HepG2 (cell line): ENCODE measurements at regions not wholly inside any gene's neighbourhood (a gene's known extent, or its start where the extent isn't known, plus 50 kb on each side); places are given as distances from the start of the nearest gene placed in this dataset.

Source experiments
- ATAC-seq: fragments of 200-7000 bp; cut with Tn5 transposase; 3 replicates; pipeline ENCODE4 v1.9.1; 2020; ENCODE audit warnings: mild to moderate bottlenecking, moderate library complexity
- BruUV-seq: library from RNA; stranded (reverse); fragments of 400-500 nt; replicated peaks from 2 replicates; lab custom pipeline; 2021; lab: Mats Ljungman, UMichigan
- CTCF ChIA-PET: fragments of 300-600 bp; formaldehyde crosslinking; extraction: SDS; loops from one replicate; lab custom pipeline; 2021; ENCODE audit warnings: low total read pairs, inconsistent platforms, low intra/inter-chr PET ratio; lab: Yijun Ruan, JAX
- POLR2A ChIA-PET: fragments of 350-600 bp; sonication (Branson Sonifier 250); formaldehyde crosslinking; loops from one replicate; lab custom pipeline; 2020; ENCODE audit warnings: antibody characterized with exemption, inconsistent platforms; lab: Yijun Ruan, JAX
- DNase-seq: peaks from one replicate; pipeline ENCODE4 v3.0.0-alpha.2; 2015; ENCODE audit warnings: low spot score
- FAIRE-seq: peaks from 3 replicates; lab custom pipeline; 2011; peaks lifted over from hg19 to GRCh38; lab: Jason Lieb, UNC
- H2AFZ ChIP-seq: one replicate; pipeline ENCODE4 v1.6.1; 2011; ENCODE audit warnings: low read length, inconsistent platforms
- H3K27ac ChIP-seq: fragments of 300-600 bp; 3 replicates; pipeline ENCODE4 v1.8.0; 2011; ENCODE audit warnings: mixed run types, mild to moderate bottlenecking, mixed read lengths, low read length, inconsistent platforms; ENCODE audit not compliant: insufficient read depth; ENCODE audit errors: extremely low read length
- H3K27me3 ChIP-seq, 2 experiments: fragments of 200-600 bp in 1 of 2; 2 replicates in 1 of 2; 3 replicates in 1 of 2; pipeline versions ENCODE4 v1.6.0 to v1.8.0; 2011; ENCODE audit warnings: low read length in 2 of 2, mild to moderate bottlenecking in 2 of 2, moderate library complexity in 2 of 2, inconsistent platforms in 1 of 2; ENCODE audit not compliant: insufficient read depth in 2 of 2, control insufficient read depth in 1 of 2
- H3K36me3 ChIP-seq, 2 experiments: fragments of 200-600 bp in 1 of 2; replicated peaks in 1 of 2; 2 replicates in 1 of 2; 3 replicates in 1 of 2; pipeline versions ENCODE4 v1.5.1 to v1.8.0; 2011; ENCODE audit warnings: low read length in 2 of 2, inconsistent platforms in 1 of 2; ENCODE audit not compliant: insufficient read depth in 2 of 2, control insufficient read depth in 1 of 2
- H3K4me1 ChIP-seq: 2 replicates; pipeline ENCODE4 v1.5.1; 2012; ENCODE audit warnings: low read length, inconsistent platforms; ENCODE audit not compliant: insufficient read depth
- H3K4me2 ChIP-seq: 2 replicates; pipeline ENCODE4 v1.6.0; 2011; ENCODE audit warnings: low read depth, low read length, inconsistent platforms
- H3K4me3 ChIP-seq, 3 experiments: fragments of 200-600 bp in 1 of 3; sonication (generic), shearing (Covaris generic) in 1 of 3; replicated peaks in 1 of 3; 2 replicates each; pipeline ENCODE4 v1.5.1; 2011 to 2016; ENCODE audit warnings: low read length in 3 of 3, inconsistent platforms in 2 of 3, low read depth in 2 of 3, mild to moderate bottlenecking in 2 of 3, control low read depth in 1 of 3, mixed read lengths in 1 of 3; ENCODE audit not compliant: insufficient read depth in 1 of 3
- H3K79me2 ChIP-seq: one replicate; pipeline ENCODE4 v1.6.1; 2011; ENCODE audit warnings: low read length, inconsistent platforms; ENCODE audit not compliant: insufficient read depth
- H3K9ac ChIP-seq: 2 replicates; pipeline ENCODE4 v1.6.0; 2011; ENCODE audit warnings: mild to moderate bottlenecking, low read depth, low read length, inconsistent platforms; ENCODE audit not compliant: insufficient read depth
- H3K9me3 ChIP-seq: 2 replicates; pipeline ENCODE4 v1.5.1; 2012; ENCODE audit warnings: mild to moderate bottlenecking, low read length
- H4K20me1 ChIP-seq: 2 replicates; pipeline ENCODE4 v1.6.0; 2011; ENCODE audit warnings: inconsistent platforms, mild to moderate bottlenecking, low read length, moderate library complexity; ENCODE audit not compliant: insufficient read depth
- CREB1 ChIP-seq, 2 experiments: fragments of 450-650 bp in 1 of 2; IDR thresholded peaks; 2 replicates each; pipeline ENCODE4 v1.6.1; 2016 to 2017; ENCODE audit warnings: control low read depth in 1 of 2, mild to moderate bottlenecking in 1 of 2, missing compliant biosample characterization in 1 of 2, missing genetic modification characterization in 1 of 2
- HMGXB4 ChIP-seq, 2 experiments: sonication (generic) in 1 of 2; formaldehyde crosslinking in 1 of 2; IDR thresholded peaks; 2 replicates each; pipeline versions ENCODE4 v1.4.0 to v1.6.1; 2018 to 2020; ENCODE audit warnings: missing genetic modification reagents in 2 of 2, borderline replicate concordance in 1 of 2, low read depth in 1 of 2, mild to moderate bottlenecking in 1 of 2, missing biosample characterization in 1 of 2
- PTBP1 ChIP-seq: fragments of 200-400 bp; formaldehyde crosslinking; IDR thresholded peaks from 2 replicates; pipeline ENCODE4 v1.6.1; 2018; ENCODE audit warnings: low read length, low read depth; ENCODE audit not compliant: poor library complexity, severe bottlenecking
- SYNCRIP ChIP-seq: fragments of 200-400 bp; formaldehyde crosslinking; IDR thresholded peaks from 2 replicates; pipeline ENCODE4 v1.6.1; 2018; ENCODE audit warnings: mild to moderate bottlenecking, low read depth, low read length; ENCODE audit not compliant: insufficient read depth
- TCF12 ChIP-seq, 2 experiments: fragments of 450-650 bp in 1 of 2; sonication (generic) in 1 of 2; formaldehyde crosslinking in 1 of 2; IDR thresholded peaks; 2 replicates each; pipeline versions ENCODE4 v1.6.1 to v1.8.0; 2017 to 2022; ENCODE audit warnings: antibody characterized with exemption in 1 of 2, mild to moderate bottlenecking in 1 of 2, missing genetic modification reagents in 1 of 2, moderate library complexity in 1 of 2
- ZFP36L2 ChIP-seq: sonication (generic); formaldehyde crosslinking; IDR thresholded peaks from 2 replicates; pipeline ENCODE4 v1.4.0; 2020; ENCODE audit warnings: missing genetic modification reagents
- WGBS: methylation state at CpG from one replicate; pipeline ENCODE4 v1.1.6; 2017; ENCODE audit warnings: low lambda C conversion rate; 5-methylcytosine and 5-hydroxymethylcytosine counted together
- in situ Hi-C: cut with HindIII; loops from 2 replicates; pipeline ENCODE4 v1.10.0; 2017; ENCODE audit warnings: low pct_unique_long_range_greater_than_20kb; ENCODE audit not compliant: extremely low pct_ligation_motif_present
- intact Hi-C: fragments of 100-400 bp; cut with micrococcal nuclease; formaldehyde crosslinking; loops from one replicate; pipeline ENCODE4 v1.10.0; 2022; ENCODE audit not compliant: unreplicated experiment
- TF ChIP-seq, protein P1 (sequence below): sonication (generic); formaldehyde crosslinking; IDR thresholded peaks from 2 replicates; pipeline ENCODE4 v1.8.1; 2023; ENCODE audit warnings: mild to moderate bottlenecking, missing genetic modification reagents, borderline replicate concordance
- TF ChIP-seq, protein P2 (sequence below): sonication (generic); formaldehyde crosslinking; IDR thresholded peaks from 2 replicates; pipeline ENCODE4 v1.5.1; 2020; ENCODE audit warnings: missing genetic modification reagents, mild to moderate bottlenecking, borderline replicate concordance
- TF ChIP-seq, protein P3 (sequence below): sonication (generic); formaldehyde crosslinking; IDR thresholded peaks from 2 replicates; pipeline ENCODE4 v1.9.0; 2022; ENCODE audit warnings: low read depth, missing genetic modification reagents
- TF ChIP-seq, protein P4 (sequence below): sonication (generic); formaldehyde crosslinking; IDR thresholded peaks from 2 replicates; pipeline ENCODE4 v1.5.0; 2020; ENCODE audit warnings: mild to moderate bottlenecking, missing genetic modification reagents, moderate library complexity

DNA sequence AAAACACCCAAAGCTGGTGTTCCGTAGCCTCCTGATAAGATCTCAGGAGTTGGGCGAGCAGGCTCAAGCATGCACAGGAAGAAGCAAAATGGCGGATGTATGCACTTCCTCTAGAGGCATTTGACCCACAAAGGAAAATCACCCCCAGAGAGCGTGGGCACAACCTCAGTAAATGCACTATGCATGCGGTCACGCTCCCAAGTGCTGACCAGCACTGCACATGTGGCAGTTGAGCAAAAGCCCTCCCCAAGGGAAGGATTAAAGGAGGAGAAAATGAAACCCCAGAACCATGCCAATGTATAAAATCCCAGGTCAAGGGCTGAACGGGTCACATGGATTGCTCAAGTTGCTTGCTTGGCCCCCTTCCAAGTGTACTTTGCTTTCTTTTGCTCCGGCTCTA, 289.4 kb upstream of the IGF1R start:
- Histone ChIP-seq H3K4me3 (no peak overlapping the region), H3K4me1 (no peaks in the 10 kb centered on the region), H3K27ac (no peak overlapping the region), H3K36me3 (no peaks in the 10 kb centered on the region), H3K4me2 (no peak overlapping the region), H2AFZ (no peak overlapping the region), H3K9me3 (peaks cover 10% of the 10 kb centered on the region; the same call in 1 of the 2 replicates), H3K27me3 (no peaks in the 10 kb centered on the region), H3K79me2 (no peaks in the 10 kb centered on the region), H4K20me1 (no peaks in the 10 kb centered on the region), H3K9ac (no peak overlapping the region)
- ChIA-PET CTCF (no interaction called here), POLR2A (no interaction called here)
- FAIRE-seq (no peak), DNase-seq (no peak), ATAC-seq (no peak)
- WGBS = 37% methylated on average over 8 of the region's 8 CpGs
- intact Hi-C loops (no loop called here), in situ Hi-C loops (no loop called here)
- TF ChIP-seq, protein P1, sequence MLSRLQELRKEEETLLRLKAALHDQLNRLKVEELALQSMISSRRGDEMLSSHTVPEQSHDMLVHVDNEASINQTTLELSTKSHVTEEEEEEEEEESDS = no peak
- no peak for TF ChIP-seq CREB1 (IDR thresholded peaks at IDR 0.05)
- TF ChIP-seq CREB1 (CRISPR knock-in tag; IDR thresholded peaks at IDR 0.05) = no peak
- no peak for TF ChIP-seq TCF12 (IDR thresholded peaks at IDR 0.05)
- TF ChIP-seq TCF12 (CRISPR knock-in tag; IDR thresholded peaks at IDR 0.05) = no peak
- TF ChIP-seq ZFP36L2 (CRISPR knock-in tag) = no peak
- TF ChIP-seq, protein P2, sequence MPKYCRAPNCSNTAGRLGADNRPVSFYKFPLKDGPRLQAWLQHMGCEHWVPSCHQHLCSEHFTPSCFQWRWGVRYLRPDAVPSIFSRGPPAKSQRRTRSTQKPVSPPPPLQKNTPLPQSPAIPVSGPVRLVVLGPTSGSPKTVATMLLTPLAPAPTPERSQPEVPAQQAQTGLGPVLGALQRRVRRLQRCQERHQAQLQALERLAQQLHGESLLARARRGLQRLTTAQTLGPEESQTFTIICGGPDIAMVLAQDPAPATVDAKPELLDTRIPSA (CRISPR knock-in tag) = no peak
- TF ChIP-seq, protein P3, sequence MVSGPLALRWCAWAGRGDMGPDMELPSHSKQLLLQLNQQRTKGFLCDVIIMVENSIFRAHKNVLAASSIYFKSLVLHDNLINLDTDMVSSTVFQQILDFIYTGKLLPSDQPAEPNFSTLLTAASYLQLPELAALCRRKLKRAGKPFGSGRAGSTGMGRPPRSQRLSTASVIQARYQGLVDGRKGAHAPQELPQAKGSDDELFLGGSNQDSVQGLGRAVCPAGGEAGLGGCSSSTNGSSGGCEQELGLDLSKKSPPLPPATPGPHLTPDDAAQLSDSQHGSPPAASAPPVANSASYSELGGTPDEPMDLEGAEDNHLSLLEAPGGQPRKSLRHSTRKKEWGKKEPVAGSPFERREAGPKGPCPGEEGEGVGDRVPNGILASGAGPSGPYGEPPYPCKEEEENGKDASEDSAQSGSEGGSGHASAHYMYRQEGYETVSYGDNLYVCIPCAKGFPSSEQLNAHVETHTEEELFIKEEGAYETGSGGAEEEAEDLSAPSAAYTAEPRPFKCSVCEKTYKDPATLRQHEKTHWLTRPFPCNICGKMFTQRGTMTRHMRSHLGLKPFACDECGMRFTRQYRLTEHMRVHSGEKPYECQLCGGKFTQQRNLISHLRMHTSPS (CRISPR knock-in tag) = no peak
- TF ChIP-seq HMGXB4 (CRISPR knock-in tag; IDR thresholded peaks at IDR 0.05; ENCODE audit: borderline replicate concordance in 1 of 2, low read depth in 1 of 2) = no peak
- TF ChIP-seq, protein P4, sequence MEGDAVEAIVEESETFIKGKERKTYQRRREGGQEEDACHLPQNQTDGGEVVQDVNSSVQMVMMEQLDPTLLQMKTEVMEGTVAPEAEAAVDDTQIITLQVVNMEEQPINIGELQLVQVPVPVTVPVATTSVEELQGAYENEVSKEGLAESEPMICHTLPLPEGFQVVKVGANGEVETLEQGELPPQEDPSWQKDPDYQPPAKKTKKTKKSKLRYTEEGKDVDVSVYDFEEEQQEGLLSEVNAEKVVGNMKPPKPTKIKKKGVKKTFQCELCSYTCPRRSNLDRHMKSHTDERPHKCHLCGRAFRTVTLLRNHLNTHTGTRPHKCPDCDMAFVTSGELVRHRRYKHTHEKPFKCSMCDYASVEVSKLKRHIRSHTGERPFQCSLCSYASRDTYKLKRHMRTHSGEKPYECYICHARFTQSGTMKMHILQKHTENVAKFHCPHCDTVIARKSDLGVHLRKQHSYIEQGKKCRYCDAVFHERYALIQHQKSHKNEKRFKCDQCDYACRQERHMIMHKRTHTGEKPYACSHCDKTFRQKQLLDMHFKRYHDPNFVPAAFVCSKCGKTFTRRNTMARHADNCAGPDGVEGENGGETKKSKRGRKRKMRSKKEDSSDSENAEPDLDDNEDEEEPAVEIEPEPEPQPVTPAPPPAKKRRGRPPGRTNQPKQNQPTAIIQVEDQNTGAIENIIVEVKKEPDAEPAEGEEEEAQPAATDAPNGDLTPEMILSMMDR = no peak
- no peak for TF ChIP-seq PTBP1
- TF ChIP-seq SYNCRIP = no peak
- no TSS peak for BruUV-seq
